Astrocyte (in vitro differentiated cells and primary cell): ENCODE measurements at regions not wholly inside any gene's neighbourhood (a gene's known extent, or its start where the extent isn't known, plus 50 kb on each side); places are given as distances from the start of the nearest gene placed in this dataset.

Experiments
- DNase-seq: peaks from one replicate; pipeline ENCODE4 v3.0.0-alpha.2; 2010; ENCODE audit warnings: low read depth
- FAIRE-seq: peaks from 2 replicates; lab custom pipeline; 2011; peaks lifted over from hg19 to GRCh38; lab: Jason Lieb, UNC
- H2AFZ ChIP-seq: 2 replicates; pipeline ENCODE4 v1.6.0; 2012; ENCODE audit warnings: low read depth, low read length, inconsistent platforms
- H3K27ac ChIP-seq: 2 replicates; pipeline ENCODE4 v1.5.1; 2011; ENCODE audit warnings: low read depth, low read length, inconsistent platforms
- H3K27me3 ChIP-seq: 2 replicates; pipeline ENCODE4 v1.6.0; 2011; ENCODE audit warnings: low read length, inconsistent platforms; ENCODE audit not compliant: insufficient read depth
- H3K36me3 ChIP-seq: 2 replicates; pipeline ENCODE4 v1.5.1; 2011; ENCODE audit warnings: low read length, inconsistent platforms; ENCODE audit not compliant: insufficient read depth
- H3K4me1 ChIP-seq: 2 replicates; pipeline ENCODE4 v1.5.1; 2011; ENCODE audit warnings: low read length, inconsistent platforms; ENCODE audit not compliant: insufficient read depth
- H3K4me2 ChIP-seq: 2 replicates; pipeline ENCODE4 v1.6.0; 2012; ENCODE audit warnings: low read length, inconsistent platforms
- H3K4me3 ChIP-seq: 2 replicates; pipeline ENCODE4 v1.5.1; 2011; ENCODE audit warnings: low read depth, mild to moderate bottlenecking, low read length, inconsistent platforms; ENCODE audit not compliant: insufficient read depth
- H3K79me2 ChIP-seq: 2 replicates; pipeline ENCODE4 v1.6.0; 2012; ENCODE audit warnings: mild to moderate bottlenecking, low read length, inconsistent platforms; ENCODE audit not compliant: insufficient read depth
- H3K9ac ChIP-seq: 2 replicates; pipeline ENCODE4 v1.6.0; 2012; ENCODE audit warnings: mild to moderate bottlenecking, low read length, inconsistent platforms
- H3K9me3 ChIP-seq: 2 replicates; pipeline ENCODE4 v1.5.1; 2012; ENCODE audit warnings: low read depth, mild to moderate bottlenecking, low read length, inconsistent platforms; ENCODE audit not compliant: insufficient read depth
- H4K20me1 ChIP-seq: 2 replicates; pipeline ENCODE4 v1.6.0; 2012; ENCODE audit warnings: low read length, inconsistent platforms; ENCODE audit not compliant: insufficient read depth
- H3K27ac Mint-ChIP-seq: one replicate; pipeline ENCODE4 v1.8.0; 2021; ENCODE audit warnings: mild to moderate bottlenecking, mixed read lengths; ENCODE audit not compliant: unreplicated experiment
- H3K27me3 Mint-ChIP-seq: one replicate; pipeline ENCODE4 v1.8.0; 2021; ENCODE audit warnings: low read depth, mixed read lengths; ENCODE audit not compliant: unreplicated experiment
- H3K36me3 Mint-ChIP-seq: one replicate; pipeline ENCODE4 v1.8.0; 2021; ENCODE audit warnings: low read depth, mixed read lengths; ENCODE audit not compliant: unreplicated experiment
- H3K4me1 Mint-ChIP-seq: one replicate; pipeline ENCODE4 v1.8.0; 2021; ENCODE audit warnings: low read depth, mixed read lengths; ENCODE audit not compliant: unreplicated experiment
- H3K4me3 Mint-ChIP-seq: one replicate; pipeline ENCODE4 v1.8.0; 2021; ENCODE audit warnings: mild to moderate bottlenecking, moderate library complexity, mixed read lengths; ENCODE audit not compliant: unreplicated experiment
- H3K9me3 Mint-ChIP-seq: one replicate; pipeline ENCODE4 v1.8.0; 2021; ENCODE audit warnings: mild to moderate bottlenecking, mixed read lengths; ENCODE audit not compliant: unreplicated experiment
- CTCF ChIP-seq: IDR thresholded peaks from 2 replicates; pipeline ENCODE4 v1.5.1; 2011; ENCODE audit warnings: low read depth, mild to moderate bottlenecking, inconsistent platforms, low read length, moderate library complexity; ENCODE audit not compliant: insufficient read depth
- EZH2 ChIP-seq: IDR thresholded peaks from 2 replicates; pipeline ENCODE4 v1.6.1; 2012; ENCODE audit warnings: mild to moderate bottlenecking, low read length, inconsistent platforms; ENCODE audit not compliant: insufficient read depth

DNA sequence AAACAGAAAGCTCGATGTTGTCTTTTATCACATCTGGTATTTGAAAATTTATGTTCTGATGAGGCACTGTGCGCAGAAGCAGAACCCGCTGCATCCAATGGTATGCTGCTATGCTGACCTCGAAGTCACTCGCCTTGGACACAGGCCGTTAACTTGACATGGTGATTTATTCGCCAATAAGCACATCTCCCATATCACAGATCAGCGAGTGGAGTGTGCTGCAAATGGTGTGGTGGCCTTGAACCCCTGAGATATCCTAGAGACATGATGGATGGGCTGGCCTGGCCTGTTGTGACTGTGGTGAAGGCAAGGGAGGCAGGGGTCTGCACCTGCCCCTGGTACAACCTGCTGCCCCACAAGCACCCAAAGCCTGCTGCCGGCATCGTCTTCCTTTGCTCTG is 175.4 kb upstream of the FRG1 start:
- no peak overlapping the region for H3K4me2 ChIP-seq
- H3K4me1 ChIP-seq, result no peaks in the 10 kb centered on the region
- no peak overlapping the region for H3K9ac ChIP-seq
- no peaks in the 10 kb centered on the region for H3K36me3 Mint-ChIP-seq
- H4K20me1 ChIP-seq, result no peaks in the 10 kb centered on the region
- H3K79me2 ChIP-seq, result no peaks in the 10 kb centered on the region
- no peak overlapping the region for H3K27ac ChIP-seq
- no peaks in the 10 kb centered on the region for H3K27me3 ChIP-seq
- no peak overlapping the region for H2AFZ ChIP-seq
- DNase-seq (no peak), FAIRE-seq (no peak)
- H3K4me3 Mint-ChIP-seq, result no peak overlapping the region
- no peak overlapping the region for H3K27ac Mint-ChIP-seq
- H3K4me1 Mint-ChIP-seq, result no peaks in the 10 kb centered on the region
- TF ChIP-seq CTCF (no peak), EZH2 (no peak)
- peaks cover 12% of the 10 kb centered on the region for H3K9me3 Mint-ChIP-seq
- H3K27me3 Mint-ChIP-seq, result peaks cover 4% of the 10 kb centered on the region
- no peak overlapping the region for H3K4me3 ChIP-seq
- no peaks in the 10 kb centered on the region for H3K9me3 ChIP-seq
- H3K36me3 ChIP-seq, result no peaks in the 10 kb centered on the region

DNA sequence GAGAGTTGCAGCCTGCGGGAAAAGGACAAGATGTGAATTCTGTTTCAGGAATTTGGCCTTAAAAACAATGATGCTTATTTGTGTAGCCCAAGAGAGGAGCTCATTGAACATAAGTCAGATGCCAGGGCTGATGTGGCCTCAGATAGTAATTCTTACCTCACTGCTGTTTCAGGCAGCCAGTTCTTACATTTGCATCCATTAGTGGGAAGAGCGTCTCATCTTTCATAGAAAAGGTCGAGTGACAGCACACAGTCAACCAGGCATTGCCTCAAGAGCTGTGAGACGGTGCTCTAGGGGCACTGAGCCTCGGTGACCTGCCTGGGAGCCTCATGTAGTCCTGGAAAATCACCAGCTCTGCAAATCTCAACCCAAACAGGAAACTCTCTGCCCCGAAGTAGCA is 174.9 kb upstream of the FRG1 start:
- Histone ChIP-seq H3K36me3 (no peaks in the 10 kb centered on the region), H3K9ac (no peak overlapping the region), H4K20me1 (no peaks in the 10 kb centered on the region), H2AFZ (no peak overlapping the region), H3K27ac (no peak overlapping the region), H3K79me2 (no peaks in the 10 kb centered on the region), H3K4me1 (no peaks in the 10 kb centered on the region), H3K9me3 (no peaks in the 10 kb centered on the region), H3K27me3 (no peaks in the 10 kb centered on the region), H3K4me2 (no peak overlapping the region), H3K4me3 (no peak overlapping the region)
- TF ChIP-seq EZH2, result no peak
- no peak for TF ChIP-seq CTCF
- Mint-ChIP-seq H3K36me3 (no peaks in the 10 kb centered on the region), H3K27me3 (peaks cover 2% of the 10 kb centered on the region), H3K9me3 (peaks cover 9% of the 10 kb centered on the region), H3K4me1 (no peaks in the 10 kb centered on the region), H3K27ac (no peak overlapping the region), H3K4me3 (no peak overlapping the region)
- FAIRE-seq (no peak), DNase-seq (no peak)

DNA sequence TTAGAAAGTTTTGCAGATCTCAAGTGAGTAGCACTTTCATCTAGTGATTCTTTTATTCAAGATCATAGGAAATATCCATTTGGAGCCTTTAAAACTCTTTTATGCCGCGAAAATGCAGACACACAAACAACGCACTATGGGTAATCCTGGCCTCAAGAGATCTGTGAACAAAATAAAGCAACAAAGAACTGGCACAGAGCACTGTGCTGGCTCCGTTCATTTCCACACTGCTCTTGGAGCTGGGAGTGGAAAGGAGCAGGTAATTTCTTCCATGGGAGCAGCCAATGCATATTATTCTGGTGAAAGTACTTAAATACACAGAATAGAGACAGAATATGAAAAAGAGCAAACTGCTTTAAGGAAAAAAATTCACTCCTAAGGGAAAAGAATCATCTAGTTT is 172.7 kb upstream of the FRG1 start:
- no peak overlapping the region for H2AFZ ChIP-seq
- H3K36me3 ChIP-seq, result no peaks in the 10 kb centered on the region
- no peaks in the 10 kb centered on the region for H3K9me3 Mint-ChIP-seq
- no peaks in the 10 kb centered on the region for H3K27me3 ChIP-seq
- no peaks in the 10 kb centered on the region for H3K79me2 ChIP-seq
- no peaks in the 10 kb centered on the region for H3K4me1 Mint-ChIP-seq
- no peaks in the 10 kb centered on the region for H4K20me1 ChIP-seq
- no peak for DNase-seq
- peaks cover 3% of the 10 kb centered on the region for H3K9me3 ChIP-seq
- H3K4me2 ChIP-seq, result no peak overlapping the region
- H3K27ac ChIP-seq, result no peak overlapping the region
- no peaks in the 10 kb centered on the region for H3K36me3 Mint-ChIP-seq
- FAIRE-seq, result no peak
- no peak overlapping the region for H3K4me3 Mint-ChIP-seq
- no peak overlapping the region for H3K4me3 ChIP-seq
- H3K27ac Mint-ChIP-seq, result no peak overlapping the region
- TF ChIP-seq EZH2 (no peak), CTCF (no peak)
- H3K9ac ChIP-seq, result no peak overlapping the region
- no peaks in the 10 kb centered on the region for H3K4me1 ChIP-seq
- no peaks in the 10 kb centered on the region for H3K27me3 Mint-ChIP-seq
